ENCODE measurements at regions not wholly inside any gene's neighbourhood (a gene's known extent, or its start where the extent isn't known, plus 50 kb on each side); places are given as distances from the start of the nearest gene placed in this dataset.

- in situ Hi-C loops (cut with MboI; ENCODE audit: low sequenced_read_pairs, unreplicated experiment), result no loop called here
- no peak for DNase-seq (ENCODE audit: low spot score)
- TF ChIP-seq CTCF (IDR thresholded peaks at IDR 0.05; ENCODE audit: borderline replicate concordance, control extremely low read depth, extremely low read depth, insufficient read depth, missing control alignments), result no peak
These were observed 155.9 kb upstream of the MDFIC start for GRCh38 chr7:114766041-114766356.

GRCh38 chr7:114777288-114777687 is 144.6 kb upstream of the MDFIC start:
- in situ Hi-C loops (cut with MboI; ENCODE audit: low sequenced_read_pairs, unreplicated experiment), result no loop called here
- no peak for DNase-seq (ENCODE audit: low spot score)
- no peak for TF ChIP-seq CTCF (IDR thresholded peaks at IDR 0.05; ENCODE audit: borderline replicate concordance, control extremely low read depth, extremely low read depth, insufficient read depth, missing control alignments)

- TF ChIP-seq CTCF (IDR thresholded peaks at IDR 0.05; ENCODE audit: borderline replicate concordance, control extremely low read depth, extremely low read depth, insufficient read depth, missing control alignments), result no peak
- no peak for DNase-seq (ENCODE audit: low spot score)
- in situ Hi-C loops (cut with MboI; ENCODE audit: low sequenced_read_pairs, unreplicated experiment), result no loop called here
These were observed 138.4 kb upstream of the MDFIC start for GRCh38 chr7:114783508-114783907.

- in situ Hi-C loops (cut with MboI; ENCODE audit: low sequenced_read_pairs, unreplicated experiment), result no loop called here
- no peak for DNase-seq (ENCODE audit: low spot score)
- no peak for TF ChIP-seq CTCF (IDR thresholded peaks at IDR 0.05; ENCODE audit: borderline replicate concordance, control extremely low read depth, extremely low read depth, insufficient read depth, missing control alignments)
These were observed 137.7 kb upstream of the MDFIC start for GRCh38 chr7:114784177-114784576.

GRCh38 chr7:114784746-114785145 is 137.1 kb upstream of the MDFIC start:
- in situ Hi-C loops (cut with MboI; ENCODE audit: low sequenced_read_pairs, unreplicated experiment), result no loop called here
- no peak for DNase-seq (ENCODE audit: low spot score)
- TF ChIP-seq CTCF (IDR thresholded peaks at IDR 0.05; ENCODE audit: borderline replicate concordance, control extremely low read depth, extremely low read depth, insufficient read depth, missing control alignments), result no peak

GRCh38 chr7:114785496-114785895 is 136.4 kb upstream of the MDFIC start:
- no peak for TF ChIP-seq CTCF (IDR thresholded peaks at IDR 0.05; ENCODE audit: borderline replicate concordance, control extremely low read depth, extremely low read depth, insufficient read depth, missing control alignments)
- in situ Hi-C loops (cut with MboI; ENCODE audit: low sequenced_read_pairs, unreplicated experiment), result no loop called here
- no peak for DNase-seq (ENCODE audit: low spot score)

GRCh38 chr7:114786455-114786854 is 135.4 kb upstream of the MDFIC start:
- TF ChIP-seq CTCF (IDR thresholded peaks at IDR 0.05; ENCODE audit: borderline replicate concordance, control extremely low read depth, extremely low read depth, insufficient read depth, missing control alignments), result no peak
- in situ Hi-C loops (cut with MboI; ENCODE audit: low sequenced_read_pairs, unreplicated experiment), result no loop called here
- no peak for DNase-seq (ENCODE audit: low spot score)
